ENCODE measurements at regions not wholly inside any gene's neighbourhood (a gene's known extent, or its start where the extent isn't known, plus 50 kb on each side); places are given as distances from the start of the nearest gene placed in this dataset.
"Not testable (repeated sequence)": the region's sequence is repeated elsewhere in the genome, so short reads cannot be mapped to it uniquely, and the experiment has no call there.

DNA sequence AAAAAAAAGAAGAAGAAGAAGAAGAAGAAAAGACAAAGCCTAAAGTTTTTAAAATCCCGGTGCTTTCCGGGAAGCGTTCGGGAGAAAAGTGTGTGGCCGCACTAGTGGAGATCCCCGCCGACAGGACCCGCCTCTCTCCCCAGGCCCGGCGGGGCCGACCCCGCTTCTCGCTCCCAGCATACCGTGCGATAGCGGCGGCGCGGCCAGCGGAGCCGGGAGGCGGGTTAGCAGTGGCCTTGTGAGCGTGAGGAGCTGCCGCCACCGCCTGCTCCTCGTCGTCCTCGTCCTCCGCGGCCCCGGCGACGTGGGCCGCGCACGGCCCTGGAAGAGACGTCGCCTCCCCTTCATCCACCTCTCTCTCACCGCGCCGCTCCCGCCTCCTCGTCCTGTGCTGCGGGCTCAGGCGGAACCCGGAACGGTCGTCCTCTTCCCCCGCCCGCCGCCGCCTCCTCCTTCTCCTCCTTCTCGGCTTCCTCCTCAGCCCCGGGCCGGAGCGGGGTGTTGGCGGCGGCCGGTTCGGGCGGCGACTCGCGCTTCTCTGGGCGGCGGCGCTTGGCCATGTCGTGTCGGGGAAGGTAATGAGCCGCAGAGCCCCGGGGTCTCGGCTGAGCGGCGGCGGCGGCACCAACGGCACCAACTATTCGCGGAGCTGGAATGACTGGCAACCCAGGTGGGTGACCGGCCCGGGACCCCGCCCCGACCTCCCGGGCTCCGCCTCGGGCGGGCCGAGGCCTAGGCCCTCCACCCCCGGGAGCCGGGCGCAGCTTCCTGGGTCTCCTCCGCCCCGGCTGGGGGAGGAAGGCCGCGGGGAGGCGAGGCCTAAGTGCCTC is 62.6 kb upstream of the CDR2 start:
- DNase-seq (ENCODE audit: low read depth): peak; percentile 58

DNA sequence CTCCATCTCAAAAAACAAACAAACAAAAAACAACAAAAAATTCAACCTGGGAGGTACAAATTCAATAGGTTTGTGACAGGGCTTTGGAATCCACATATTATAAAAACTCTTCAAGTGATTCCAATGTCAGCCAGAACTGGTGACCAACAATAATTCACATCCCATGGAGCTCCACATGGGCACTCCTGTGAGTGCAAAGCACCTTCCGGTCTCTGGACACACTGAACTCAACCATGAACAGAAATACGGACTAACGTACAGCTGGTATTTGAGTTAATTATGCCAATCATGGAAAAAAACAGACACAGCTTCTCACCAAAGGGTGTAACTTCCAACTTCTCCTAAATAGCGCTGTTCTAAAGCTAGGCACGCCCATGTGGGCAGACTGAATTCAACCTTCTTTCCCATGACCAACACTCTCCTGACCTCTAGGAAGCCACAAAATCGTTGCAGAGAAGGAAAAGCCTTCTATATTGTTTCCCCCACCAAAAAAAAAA is 62.0 kb upstream of the CDR2 start:
- DNase-seq (ENCODE audit: low read depth): not testable (repeated sequence)

DNA sequence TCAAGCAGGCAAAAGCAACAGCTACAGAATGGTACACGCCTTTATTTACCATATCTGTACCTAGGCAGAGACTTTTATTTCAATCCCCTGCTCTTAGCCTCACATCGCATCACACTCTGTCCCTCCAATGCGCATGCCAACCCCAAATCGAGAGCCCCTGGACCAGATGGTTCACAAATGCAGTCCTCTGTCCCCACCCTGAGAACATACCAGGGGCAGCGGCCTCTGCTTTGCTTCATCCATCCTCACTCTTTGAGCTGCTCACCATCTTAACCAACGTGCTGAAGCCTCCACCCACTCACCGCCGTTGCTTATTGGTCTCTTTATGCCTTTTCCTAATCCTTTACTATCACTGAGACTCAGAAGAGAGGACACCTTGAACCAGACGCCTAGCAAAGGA is 56.9 kb upstream of the CDR2 start:
- DNase-seq (ENCODE audit: low read depth): not testable (repeated sequence)

DNA sequence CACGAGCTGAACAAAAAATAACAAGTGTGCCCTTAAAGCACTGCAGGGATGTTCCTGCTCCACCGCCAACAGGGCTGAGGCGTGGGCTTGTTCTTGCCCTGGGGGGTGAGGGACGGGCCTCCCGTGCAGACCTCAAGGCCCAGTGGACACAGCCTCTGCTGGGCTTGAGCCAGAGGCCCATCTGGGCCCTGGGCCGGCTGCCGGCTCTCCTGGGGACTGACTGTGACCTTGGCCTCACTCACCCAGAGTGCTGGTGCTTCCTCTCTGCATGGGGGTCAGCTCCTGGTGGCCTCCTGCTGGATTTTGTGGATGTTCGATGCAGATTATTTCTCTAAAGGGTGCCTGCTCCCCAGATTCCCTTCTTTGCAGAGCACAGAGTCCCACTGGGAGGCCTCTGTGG is 54.2 kb upstream of the CDR2 start:
- no peak for DNase-seq (ENCODE audit: low read depth)

DNA sequence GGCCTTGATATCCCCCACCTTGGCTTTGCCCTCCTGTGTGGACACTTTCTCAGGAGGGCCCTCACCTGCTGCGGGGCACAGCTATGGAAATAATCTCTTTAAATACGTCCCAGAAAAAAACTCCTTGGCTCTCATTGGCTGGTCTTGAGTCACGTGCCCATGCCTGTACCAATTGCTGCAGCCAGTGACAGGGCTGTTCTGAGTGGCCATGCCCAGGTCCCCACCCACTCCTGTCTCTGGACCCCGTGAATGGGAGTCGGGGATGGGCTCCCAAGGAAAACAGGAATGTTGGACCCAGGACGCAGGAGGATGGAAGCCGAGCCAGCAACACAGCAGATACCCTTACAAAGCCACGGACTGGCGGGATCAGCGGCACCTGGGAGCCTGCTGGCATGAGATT is 53.1 kb upstream of the CDR2 start:
- DNase-seq (ENCODE audit: low read depth): no peak

DNA sequence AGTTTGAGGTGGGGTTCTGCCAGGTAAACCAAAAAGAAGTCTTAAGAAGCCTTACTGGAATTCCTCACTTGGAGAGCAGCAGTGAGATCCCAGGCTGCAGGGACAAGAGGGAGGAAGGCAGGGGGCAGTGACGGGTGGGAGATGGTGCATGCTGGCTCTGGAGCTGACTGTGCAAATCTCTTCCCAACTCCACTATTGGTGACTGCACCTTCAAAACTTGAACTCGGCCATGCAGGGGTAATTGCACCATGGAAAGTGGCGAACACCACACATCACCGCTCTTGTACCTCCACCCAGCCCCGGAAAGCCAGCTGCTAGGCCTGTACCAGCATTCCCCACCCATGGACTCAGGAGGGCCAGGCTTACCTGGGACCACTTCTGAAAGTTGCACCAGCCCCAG is 51.4 kb upstream of the CDR2 start:
- no peak for DNase-seq (ENCODE audit: low read depth)

DNA sequence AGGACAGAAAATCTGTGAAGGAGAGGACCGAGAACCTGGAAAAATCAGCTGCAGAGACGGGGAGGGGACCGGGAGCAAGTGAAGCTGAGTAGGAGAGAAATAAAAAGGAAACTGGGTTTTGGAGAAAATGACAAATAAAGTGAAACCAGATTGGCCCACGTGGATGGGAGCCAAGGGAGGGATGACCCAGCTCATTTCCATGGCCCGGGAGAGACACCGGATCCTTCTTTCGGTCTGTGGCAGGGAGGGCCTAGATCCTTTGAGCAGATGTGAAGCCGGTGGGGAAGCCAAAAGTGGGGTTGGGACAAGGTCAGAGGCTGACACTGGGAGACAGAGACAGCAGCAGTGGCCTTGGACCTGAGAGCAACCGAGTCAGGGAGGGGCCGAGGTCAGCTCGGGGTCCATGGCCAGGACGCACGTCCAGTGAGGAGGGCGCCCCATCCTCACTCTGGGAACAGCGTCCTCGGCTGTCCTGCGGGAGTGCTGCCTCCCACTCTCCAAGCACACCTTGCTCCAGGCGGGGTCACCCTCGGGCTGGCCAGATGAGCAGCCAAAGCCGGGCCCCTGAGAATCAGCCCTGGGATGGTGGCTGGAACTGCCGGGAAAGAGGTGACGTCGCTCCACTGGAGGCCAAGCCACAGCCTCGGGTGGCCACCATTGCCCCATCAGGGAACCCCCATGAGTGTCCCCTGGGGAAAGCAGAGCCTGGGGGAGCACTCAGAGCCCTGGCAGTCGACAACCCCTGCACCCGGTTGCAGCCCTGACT is 50.8 kb upstream of the CDR2 start:
- no peak for DNase-seq (ENCODE audit: low read depth)

DNA sequence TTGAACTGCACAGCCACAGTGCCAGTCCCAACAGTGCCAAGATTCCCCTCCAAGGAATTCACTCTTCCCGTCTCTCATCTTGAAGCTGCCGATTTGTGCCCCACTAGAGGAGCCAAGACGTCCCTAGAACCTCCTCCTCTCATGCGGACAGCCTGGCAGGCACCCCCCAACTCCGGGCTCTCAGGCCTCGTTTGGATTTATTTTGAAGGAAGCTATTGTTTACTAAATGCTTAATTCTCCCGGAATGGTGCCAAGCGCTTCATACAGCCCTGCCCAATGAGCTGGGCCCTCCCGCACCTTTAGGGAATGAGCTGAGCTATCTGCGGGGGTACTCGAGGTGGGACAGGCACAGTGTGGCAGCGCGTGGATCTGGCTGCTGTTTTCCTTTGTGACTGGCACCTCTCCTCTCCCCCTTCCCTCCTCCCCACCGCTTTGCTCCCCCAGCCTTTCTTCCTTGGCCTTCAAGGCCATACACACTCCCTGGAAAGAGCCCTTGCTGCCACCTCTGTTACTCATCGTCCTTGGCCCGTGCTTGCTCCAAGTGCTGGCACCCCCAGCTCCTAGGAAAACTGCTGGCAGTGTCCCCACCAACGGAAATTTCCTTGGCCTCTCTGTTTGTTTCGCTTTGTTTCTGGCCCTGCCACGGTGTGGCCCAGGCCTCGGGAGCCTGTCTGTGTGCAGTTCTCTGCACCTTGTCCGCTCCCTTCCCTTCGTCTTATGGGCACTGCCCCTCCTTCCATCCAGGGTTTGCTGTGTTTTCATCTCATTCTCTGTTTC is 49.9 kb upstream of the CDR2 start:
- no peak for DNase-seq (ENCODE audit: low read depth)

Data from amniotic epithelial cell (primary cell).